ENCODE measurements at regions not wholly inside any gene's neighbourhood (a gene's known extent, or its start where the extent isn't known, plus 50 kb on each side); places are given as distances from the start of the nearest gene placed in this dataset.

- Mint-ChIP-seq H3K4me1 (ENCODE audit: insufficient read depth, unreplicated experiment) (peaks cover 5% of the 10 kb centered on the region), H3K27me3 (ENCODE audit: insufficient read depth, unreplicated experiment) (no peaks in the 10 kb centered on the region), H3K4me3 (ENCODE audit: unreplicated experiment) (no peak overlapping the region), H3K27ac (ENCODE audit: low read depth, unreplicated experiment) (no peak overlapping the region), H3K9me3 (ENCODE audit: unreplicated experiment) (peaks cover 8% of the 10 kb centered on the region), H3K36me3 (ENCODE audit: insufficient read depth, unreplicated experiment) (no peaks in the 10 kb centered on the region)
- BruUV-seq (replicated peaks), result no TSS peak
- ChIA-PET CTCF (no interaction called here), POLR2A (no interaction called here)
- intact Hi-C loops (cut with micrococcal nuclease), result no loop called here
- no peak for DNase-seq (ENCODE audit: unreplicated experiment)
- no peak for TF ChIP-seq CTCF (IDR thresholded peaks at IDR 0.05; ENCODE audit: unreplicated experiment)
These were observed 204.5 kb upstream of the CMC1 start for GRCh38 chr3:28036599-28037575.

DNA sequence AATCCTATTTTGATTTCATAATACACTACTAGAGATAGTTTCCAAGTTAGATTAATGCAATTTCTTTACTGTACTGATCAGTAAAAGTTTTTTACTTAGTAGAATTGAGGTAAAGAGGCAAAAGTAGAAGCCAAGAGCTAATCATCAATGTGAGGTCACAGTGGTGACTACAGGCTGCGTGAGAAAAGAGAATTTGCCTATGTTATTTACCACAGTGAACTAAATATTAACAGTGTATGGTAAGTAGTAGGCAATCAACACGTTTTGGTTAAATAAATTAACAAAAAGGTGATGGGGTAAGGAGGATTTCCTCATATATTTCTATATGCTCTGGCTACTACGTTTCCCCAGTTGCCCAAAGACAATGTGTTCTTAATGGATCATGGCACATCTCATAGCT is 202.2 kb upstream of the CMC1 start:
- no peaks in the 10 kb centered on the region for H3K9me3 Mint-ChIP-seq (ENCODE audit: unreplicated experiment)
- CTCF ChIA-PET, result no interaction called here
- H3K27me3 Mint-ChIP-seq (ENCODE audit: insufficient read depth, unreplicated experiment), result no peaks in the 10 kb centered on the region
- no peak for DNase-seq (ENCODE audit: unreplicated experiment)
- no peak overlapping the region for H3K4me3 Mint-ChIP-seq (ENCODE audit: unreplicated experiment)
- POLR2A ChIA-PET, result interaction anchor here (0.7 to 1.4 kb wide), 2 partner anchors 11 to 606 kb away, joined by 3 to 6 read pairs; no protein-coding TSS in a partner anchor
- H3K27ac Mint-ChIP-seq (ENCODE audit: low read depth, unreplicated experiment), result no peak overlapping the region
- intact Hi-C loops (cut with micrococcal nuclease), result no loop called here
- TF ChIP-seq CTCF (IDR thresholded peaks at IDR 0.05; ENCODE audit: unreplicated experiment), result no peak
- H3K4me1 Mint-ChIP-seq (ENCODE audit: insufficient read depth, unreplicated experiment), result peaks cover 5% of the 10 kb centered on the region
- BruUV-seq (replicated peaks), result no TSS peak
- H3K36me3 Mint-ChIP-seq (ENCODE audit: insufficient read depth, unreplicated experiment), result no peaks in the 10 kb centered on the region

GRCh38 chr3:28039829-28040228 is 201.6 kb upstream of the CMC1 start:
- H3K27me3 Mint-ChIP-seq (ENCODE audit: insufficient read depth, unreplicated experiment), result no peaks in the 10 kb centered on the region
- BruUV-seq (replicated peaks), result no TSS peak
- H3K9me3 Mint-ChIP-seq (ENCODE audit: unreplicated experiment), result no peaks in the 10 kb centered on the region
- ChIA-PET CTCF (interaction anchor here (0.9 to 1.0 kb wide), 2 partner anchors 27 to 39 kb away, joined by 3 to 5 read pairs; no protein-coding TSS in a partner anchor), POLR2A (interaction anchor here (0.7 to 1.4 kb wide), 4 partner anchors 9 to 17 kb away, joined by 3 to 6 read pairs (median 3); no protein-coding TSS in a partner anchor)
- H3K4me1 Mint-ChIP-seq (ENCODE audit: insufficient read depth, unreplicated experiment), result peaks cover 5% of the 10 kb centered on the region
- no peak for TF ChIP-seq CTCF (IDR thresholded peaks at IDR 0.05; ENCODE audit: unreplicated experiment)
- H3K36me3 Mint-ChIP-seq (ENCODE audit: insufficient read depth, unreplicated experiment), result no peaks in the 10 kb centered on the region
- no peak for DNase-seq (ENCODE audit: unreplicated experiment)
- intact Hi-C loops (cut with micrococcal nuclease), result no loop called here
- H3K4me3 Mint-ChIP-seq (ENCODE audit: unreplicated experiment), result no peak overlapping the region
- H3K27ac Mint-ChIP-seq (ENCODE audit: low read depth, unreplicated experiment), result no peak overlapping the region

GRCh38 chr3:28042095-28042635 is 199.3 kb upstream of the CMC1 start:
- intact Hi-C loops (cut with micrococcal nuclease), result no loop called here
- Mint-ChIP-seq H3K4me1 (ENCODE audit: insufficient read depth, unreplicated experiment) (peaks cover 5% of the 10 kb centered on the region), H3K36me3 (ENCODE audit: insufficient read depth, unreplicated experiment) (no peaks in the 10 kb centered on the region), H3K4me3 (ENCODE audit: unreplicated experiment) (no peak overlapping the region), H3K27ac (ENCODE audit: low read depth, unreplicated experiment) (no peak overlapping the region), H3K9me3 (ENCODE audit: unreplicated experiment) (no peaks in the 10 kb centered on the region), H3K27me3 (ENCODE audit: insufficient read depth, unreplicated experiment) (no peaks in the 10 kb centered on the region)
- CTCF ChIA-PET, result interaction anchor here (1.0 to 1.1 kb wide), 2 partner anchors 8 to 28 kb away, joined by 3 to 4 read pairs; no protein-coding TSS in a partner anchor
- DNase-seq (ENCODE audit: unreplicated experiment), result no peak
- no peak for TF ChIP-seq CTCF (IDR thresholded peaks at IDR 0.05; ENCODE audit: unreplicated experiment)
- BruUV-seq (replicated peaks), result no TSS peak
- POLR2A ChIA-PET, result interaction anchor here (1.3 kb wide), 1 partner anchor 9 kb away, joined by 3 read pairs; no protein-coding TSS in a partner anchor
